ENCODE measurements at regions not wholly inside any gene's neighbourhood (a gene's known extent, or its start where the extent isn't known, plus 50 kb on each side); places are given as distances from the start of the nearest gene placed in this dataset.
"Not testable (repeated sequence)": the region's sequence is repeated elsewhere in the genome, so short reads cannot be mapped to it uniquely, and the experiment has no call there.

- FAIRE-seq: no peak
Observed at GRCh38 chr15:81899730-81900129, 146.1 kb downstream of the MEX3B start.

GRCh38 chr15:81899024-81899423 is 146.8 kb downstream of the MEX3B start:
- no peak for FAIRE-seq

- FAIRE-seq: no peak
Observed at GRCh38 chr15:81897057-81897677, 148.7 kb downstream of the MEX3B start.

- no peak for FAIRE-seq
Observed at GRCh38 chr15:81896356-81896755, 149.5 kb downstream of the MEX3B start.

GRCh38 chr15:81895723-81896122 is 150.1 kb downstream of the MEX3B start:
- FAIRE-seq: no peak

- FAIRE-seq: no peak
Observed at GRCh38 chr15:81894061-81894460, 151.8 kb downstream of the MEX3B start.

- no peak for FAIRE-seq
Observed at GRCh38 chr15:81893182-81893835, 152.5 kb downstream of the MEX3B start.

GRCh38 chr15:81890496-81890895 is 155.3 kb downstream of the MEX3B start:
- FAIRE-seq: no peak

GRCh38 chr15:81889485-81889881 is 156.3 kb downstream of the MEX3B start:
- FAIRE-seq: no peak

- FAIRE-seq: no peak
Observed at GRCh38 chr15:81888748-81889484, 156.9 kb downstream of the MEX3B start.

- FAIRE-seq: no peak
Observed at GRCh38 chr15:81887912-81888311, 157.9 kb downstream of the MEX3B start.

- not testable (repeated sequence) for FAIRE-seq
Observed at GRCh38 chr15:81887188-81887587, 158.6 kb downstream of the MEX3B start.

GRCh38 chr15:81886591-81886990 is 159.2 kb downstream of the MEX3B start:
- FAIRE-seq: no peak

- no peak for FAIRE-seq
Observed at GRCh38 chr15:81886080-81886479, 159.7 kb downstream of the MEX3B start.

GRCh38 chr15:81885135-81885534 is 160.7 kb downstream of the MEX3B start:
- no peak for FAIRE-seq

- FAIRE-seq: no peak
Observed at GRCh38 chr15:81882504-81882903, 163.3 kb downstream of the MEX3B start.

- no peak for FAIRE-seq
Observed at GRCh38 chr15:81880833-81881232, 165.0 kb downstream of the MEX3B start.

- no peak for FAIRE-seq
Observed at GRCh38 chr15:81880314-81880713, 165.5 kb downstream of the MEX3B start.

GRCh38 chr15:81875717-81876116 is 170.1 kb downstream of the MEX3B start:
- not testable (repeated sequence) for FAIRE-seq

- FAIRE-seq: not testable (repeated sequence)
Observed at GRCh38 chr15:81870746-81871106, 175.1 kb downstream of the MEX3B start.

GRCh38 chr15:81870062-81870745 is 175.6 kb downstream of the MEX3B start:
- not testable (repeated sequence) for FAIRE-seq

- FAIRE-seq: no peak
Observed at GRCh38 chr15:81869161-81869954, 176.5 kb downstream of the MEX3B start.

Measured in TTC549 (cell line).